OCI-LY7 (cell line): ENCODE measurements at regions not wholly inside any gene's neighbourhood (a gene's known extent, or its start where the extent isn't known, plus 50 kb on each side); places are given as distances from the start of the nearest gene placed in this dataset.

Experiments
- BruUV-seq: library from RNA; stranded (reverse); fragments of 400-500 nt; replicated peaks from 2 replicates; lab custom pipeline; 2021; lab: Mats Ljungman, UMichigan
- CTCF ChIA-PET: fragments of 300-600 bp; sonication (Branson Sonifier 250); formaldehyde crosslinking; loops from one replicate; lab custom pipeline; 2022; ENCODE audit warnings: antibody characterized with exemption; ENCODE audit not compliant: unreplicated experiment; lab: Charles Lee
- POLR2A ChIA-PET: fragments of 300-600 bp; sonication (Branson Sonifier 250); formaldehyde crosslinking; loops from one replicate; lab custom pipeline; 2022; ENCODE audit warnings: antibody characterized with exemption; lab: Charles Lee
- DNase-seq: peaks from one replicate; pipeline ENCODE4 v3.0.0-alpha.2; 2015; ENCODE audit warnings: low spot score
- H2AFZ ChIP-seq: fragments of 200-600 bp; sonication (generic), shearing (Covaris generic); 2 replicates; pipeline ENCODE4 v1.6.1; 2014; ENCODE audit warnings: mild to moderate bottlenecking, antibody characterized with exemption, low read length, moderate library complexity
- H3K27ac ChIP-seq: fragments of 200-600 bp; sonication (generic); 2 replicates; pipeline ENCODE4 v1.5.1; 2014; ENCODE audit warnings: mixed run types, low read depth, mild to moderate bottlenecking, moderate library complexity, low read length, inconsistent platforms; ENCODE audit not compliant: poor library complexity, severe bottlenecking
- H3K36me3 ChIP-seq: fragments of 200-600 bp; sonication (generic); 2 replicates; pipeline ENCODE4 v1.6.1; 2014; ENCODE audit warnings: mild to moderate bottlenecking, antibody characterized with exemption, low read length, moderate library complexity, mixed read lengths; ENCODE audit not compliant: insufficient read depth
- H3K4me1 ChIP-seq: fragments of 200-600 bp; sonication (generic); 2 replicates; pipeline ENCODE4 v1.5.1; 2014; ENCODE audit warnings: mild to moderate bottlenecking, low read length; ENCODE audit not compliant: insufficient read depth, poor library complexity, severe bottlenecking
- H3K4me2 ChIP-seq: fragments of 200-600 bp; sonication (generic); 2 replicates; pipeline ENCODE4 v1.6.1; 2014; ENCODE audit warnings: mild to moderate bottlenecking, low read length
- H3K4me3 ChIP-seq: fragments of 200-600 bp; sonication (generic); 2 replicates; pipeline ENCODE4 v1.5.1; 2014; ENCODE audit warnings: mild to moderate bottlenecking, low read depth, low read length; ENCODE audit not compliant: poor library complexity, severe bottlenecking
- H3K79me2 ChIP-seq: fragments of 200-600 bp; sonication (generic); 2 replicates; pipeline ENCODE4 v1.6.1; 2016; ENCODE audit warnings: low read depth, mild to moderate bottlenecking, low read length, moderate library complexity, mixed read lengths; ENCODE audit not compliant: insufficient read depth
- H3K9me2 ChIP-seq: fragments of 200-600 bp; sonication (generic); 2 replicates; pipeline ENCODE4 v1.6.1; 2016; ENCODE audit warnings: mild to moderate bottlenecking, low read length, mixed read lengths; ENCODE audit not compliant: insufficient read depth
- H3K9me3 ChIP-seq: fragments of 200-600 bp; sonication (generic); 2 replicates; pipeline ENCODE4 v1.6.1; 2014; ENCODE audit warnings: mild to moderate bottlenecking, mixed run types, low read length, mixed read lengths
- H4K20me1 ChIP-seq: fragments of 200-600 bp; sonication (generic); 2 replicates; pipeline ENCODE4 v1.6.1; 2014; ENCODE audit warnings: mild to moderate bottlenecking, antibody characterized with exemption, low read length, moderate library complexity, mixed read lengths; ENCODE audit not compliant: insufficient read depth
- CTCF ChIP-seq: fragments of 200-600 bp; sonication (generic); conservative IDR thresholded peaks from 2 replicates; pipeline ENCODE4 v1.5.1; 2014; ENCODE audit warnings: mild to moderate bottlenecking, antibody characterized with exemption, low read length, moderate library complexity, mixed read lengths
- EZH2phosphoT487 ChIP-seq: fragments of 200-600 bp; sonication (generic); IDR thresholded peaks from 2 replicates; pipeline ENCODE4 v1.6.1; 2018; ENCODE audit warnings: low read depth, borderline replicate concordance, mild to moderate bottlenecking, mixed run types, antibody characterized with exemption, low read length, moderate library complexity, mixed read lengths
- intact Hi-C: fragments of 100-400 bp; cut with micrococcal nuclease; formaldehyde crosslinking; loops from one replicate; pipeline ENCODE4 v1.10.0; 2022; ENCODE audit not compliant: unreplicated experiment

DNA sequence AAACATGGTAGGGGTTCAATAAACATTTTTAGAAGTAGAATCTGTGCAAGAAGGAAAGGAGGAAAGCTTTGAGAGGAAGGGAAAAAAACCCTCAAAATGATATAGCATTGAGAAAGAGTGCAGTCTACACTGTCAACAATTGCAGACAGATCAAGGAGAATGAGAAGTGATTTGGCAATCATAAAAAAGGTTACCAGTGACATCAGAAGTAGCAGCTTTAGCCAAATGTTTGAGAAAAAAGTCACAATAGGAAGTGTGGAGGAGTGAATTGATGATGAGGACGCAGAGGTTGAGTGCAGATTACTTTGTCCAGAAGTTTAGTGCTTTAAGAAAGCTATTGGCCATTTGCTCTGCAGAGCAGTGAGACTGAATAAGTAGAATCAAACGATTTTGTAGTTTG lies 155.0 kb downstream of the GJA1 start:
- BruUV-seq = no TSS peak
- H3K27ac ChIP-seq = no peak overlapping the region
- H3K4me3 ChIP-seq = no peak overlapping the region
- TF ChIP-seq EZH2phosphoT487 (no peak), CTCF (no peak)
- H3K4me1 ChIP-seq = no peaks in the 10 kb centered on the region
- no peak overlapping the region for H3K4me2 ChIP-seq
- H3K79me2 ChIP-seq = no peaks in the 10 kb centered on the region
- H2AFZ ChIP-seq = no peak overlapping the region
- CTCF ChIA-PET = no interaction called here
- POLR2A ChIA-PET = interaction anchor here (0.6 to 0.7 kb wide), 2 partner anchors 158 to 539 kb away, joined by 3 read pairs; no protein-coding TSS in a partner anchor
- no peaks in the 10 kb centered on the region for H3K9me3 ChIP-seq
- H4K20me1 ChIP-seq = no peaks in the 10 kb centered on the region
- DNase-seq = no peak
- no peaks in the 10 kb centered on the region for H3K9me2 ChIP-seq
- no peaks in the 10 kb centered on the region for H3K36me3 ChIP-seq
- intact Hi-C loops = no loop called here

GRCh38 chr6:121590916-121591315 lies 155.5 kb downstream of the GJA1 start:
- Histone ChIP-seq H3K9me3 (no peaks in the 10 kb centered on the region), H4K20me1 (no peaks in the 10 kb centered on the region), H3K36me3 (no peaks in the 10 kb centered on the region), H2AFZ (no peak overlapping the region), H3K4me2 (no peak overlapping the region), H3K4me1 (no peaks in the 10 kb centered on the region), H3K79me2 (no peaks in the 10 kb centered on the region), H3K9me2 (no peaks in the 10 kb centered on the region), H3K27ac (no peak overlapping the region), H3K4me3 (no peak overlapping the region)
- ChIA-PET CTCF (no interaction called here), POLR2A (interaction anchor here (0.6 kb wide), 2 partner anchors 142 to 159 kb away, joined by 3 read pairs; no protein-coding TSS in a partner anchor)
- intact Hi-C loops = no loop called here
- no peak for TF ChIP-seq EZH2phosphoT487
- TF ChIP-seq CTCF = no peak
- BruUV-seq = no TSS peak
- DNase-seq = no peak

DNA sequence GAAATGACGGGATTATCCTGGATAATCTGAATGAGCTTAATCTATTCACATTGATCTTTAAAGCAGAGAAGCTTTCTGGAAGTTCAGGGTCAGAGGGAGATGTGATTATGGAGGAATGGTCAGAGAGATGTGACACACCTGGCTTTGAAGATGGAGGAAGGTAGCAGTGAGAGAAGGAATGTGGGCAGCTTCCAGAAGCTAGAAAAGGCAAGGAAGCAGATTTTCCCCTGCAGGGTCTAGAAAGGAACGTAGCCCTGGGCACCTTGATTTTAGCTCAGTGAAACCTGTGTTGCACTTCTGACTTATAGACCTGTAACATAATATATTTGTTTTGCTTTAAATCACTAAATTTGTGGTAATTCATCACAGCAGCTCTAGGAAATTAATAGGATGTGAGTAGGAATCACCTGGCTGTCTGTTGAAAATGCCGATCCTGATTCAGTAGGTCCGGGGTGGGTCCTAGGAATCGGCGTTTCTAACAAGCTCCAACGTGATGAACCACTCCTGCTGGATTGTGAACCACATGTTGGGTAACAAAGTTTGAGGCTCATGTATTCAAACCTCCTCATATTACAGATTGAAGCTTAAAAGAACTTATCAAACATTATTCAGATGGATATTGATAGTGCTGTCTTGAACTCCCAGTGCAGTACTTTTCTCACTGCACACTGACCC lies 157.0 kb downstream of the GJA1 start:
- Histone ChIP-seq H3K79me2 (no peaks in the 10 kb centered on the region), H2AFZ (no peak overlapping the region), H3K4me2 (no peak overlapping the region), H3K9me2 (no peaks in the 10 kb centered on the region), H3K4me1 (no peaks in the 10 kb centered on the region), H3K9me3 (no peaks in the 10 kb centered on the region), H3K36me3 (no peaks in the 10 kb centered on the region), H3K4me3 (no peak overlapping the region), H4K20me1 (no peaks in the 10 kb centered on the region), H3K27ac (no peak overlapping the region)
- no peak for TF ChIP-seq CTCF
- TF ChIP-seq EZH2phosphoT487 = no peak
- POLR2A ChIA-PET = interaction anchor here (0.7 to 0.8 kb wide), 2 partner anchors 171 to 549 kb away, joined by 3 read pairs; no protein-coding TSS in a partner anchor
- intact Hi-C loops = no loop called here
- DNase-seq = no peak
- no TSS peak for BruUV-seq
- CTCF ChIA-PET = no interaction called here
